H54 (cell line): ENCODE measurements at regions not wholly inside any gene's neighbourhood (a gene's known extent, or its start where the extent isn't known, plus 50 kb on each side); places are given as distances from the start of the nearest gene placed in this dataset.

ENCODE experiments used
- DNase-seq: peaks from one replicate; pipeline ENCODE4 v3.0.0; 2011; ENCODE audit warnings: low spot score, mixed read lengths; ENCODE audit not compliant: insufficient read length
- FAIRE-seq: peaks from 3 replicates; lab custom pipeline; 2011; peaks lifted over from hg19 to GRCh38; lab: Jason Lieb, UNC
- POLR2A ChIP-seq: IDR thresholded peaks from 2 replicates; pipeline ENCODE4 v1.6.1; 2011; ENCODE audit warnings: low read depth, mild to moderate bottlenecking, low read length

GRCh38 chr18:44518091-44518615, 162.5 kb upstream of the SETBP1 start:
- FAIRE-seq = no peak
- DNase-seq = no peak
- TF ChIP-seq POLR2A = no peak

- TF ChIP-seq POLR2A = no peak
- no peak for FAIRE-seq
- DNase-seq = no peak
Observed at GRCh38 chr18:44518666-44519065, 162.0 kb upstream of the SETBP1 start.

GRCh38 chr18:44520981-44521667, 159.6 kb upstream of the SETBP1 start:
- FAIRE-seq = no peak
- no peak for DNase-seq
- TF ChIP-seq POLR2A = no peak

GRCh38 chr18:44521668-44522022, 159.0 kb upstream of the SETBP1 start:
- no peak for DNase-seq

GRCh38 chr18:44526705-44527415, 153.8 kb upstream of the SETBP1 start:
- FAIRE-seq = no peak
- no peak for DNase-seq
- TF ChIP-seq POLR2A = no peak

More at GRCh38 chr18:44521668-44522022, 159.0 kb upstream of the SETBP1 start:
- no peak for FAIRE-seq
- no peak for TF ChIP-seq POLR2A

- no peak for DNase-seq
- no peak for FAIRE-seq
- TF ChIP-seq POLR2A = no peak
Observed at GRCh38 chr18:44533071-44533470, 147.6 kb upstream of the SETBP1 start.

GRCh38 chr18:44536046-44536445, 144.6 kb upstream of the SETBP1 start:
- FAIRE-seq (no peak), DNase-seq (no peak)
- TF ChIP-seq POLR2A = no peak

GRCh38 chr18:44536619-44537018, 144.1 kb upstream of the SETBP1 start:
- FAIRE-seq (no peak), DNase-seq (no peak)
- TF ChIP-seq POLR2A = no peak

- no peak for TF ChIP-seq POLR2A
- no peak for FAIRE-seq
- no peak for DNase-seq
Observed at GRCh38 chr18:44537526-44537925, 143.2 kb upstream of the SETBP1 start.

- DNase-seq (no peak), FAIRE-seq (no peak)
- no peak for TF ChIP-seq POLR2A
Observed at GRCh38 chr18:44539926-44540325, 140.8 kb upstream of the SETBP1 start.

- no peak for FAIRE-seq
- DNase-seq = no peak
- no peak for TF ChIP-seq POLR2A
Observed at GRCh38 chr18:44541159-44541558, 139.5 kb upstream of the SETBP1 start.

- no peak for DNase-seq
- TF ChIP-seq POLR2A = no peak
- no peak for FAIRE-seq
Observed at GRCh38 chr18:44541781-44542180, 138.9 kb upstream of the SETBP1 start.

- FAIRE-seq = no peak
- no peak for TF ChIP-seq POLR2A
- DNase-seq = no peak
Observed at GRCh38 chr18:44543387-44543786, 137.3 kb upstream of the SETBP1 start.

GRCh38 chr18:44545359-44545985, 135.2 kb upstream of the SETBP1 start:
- TF ChIP-seq POLR2A = no peak
- no peak for FAIRE-seq
- no peak for DNase-seq
